HL-60 (cell line): ENCODE measurements at regions not wholly inside any gene's neighbourhood (a gene's known extent, or its start where the extent isn't known, plus 50 kb on each side); places are given as distances from the start of the nearest gene placed in this dataset.
"Not testable (repeated sequence)": the region's sequence is repeated elsewhere in the genome, so short reads cannot be mapped to it uniquely, and the experiment has no call there.

Source experiments
- DNase-seq, 2 experiments: peaks; one replicate each; pipeline ENCODE4 v3.0.0-alpha.2; 2010 to 2020; ENCODE audit warnings: low read depth in 1 of 2, low spot score in 1 of 2
- H3K27ac ChIP-seq: fragments of 250-450 bp; sonication (Bioruptor Pico); replicated peaks from 2 replicates; pipeline ENCODE4 v1.5.1; 2020; ENCODE audit warnings: mild to moderate bottlenecking, moderate library complexity
- H3K27me3 ChIP-seq: fragments of 250-450 bp; sonication (Bioruptor Pico); 2 replicates; pipeline ENCODE4 v1.5.1; 2021; ENCODE audit warnings: mild to moderate bottlenecking, moderate library complexity; ENCODE audit not compliant: insufficient read depth, poor library complexity, severe bottlenecking
- H3K4me3 ChIP-seq: replicated peaks from 2 replicates; pipeline ENCODE4 v1.5.1; 2011; ENCODE audit warnings: mild to moderate bottlenecking, control low read depth, low read length; ENCODE audit not compliant: insufficient read depth
- CTCF ChIP-seq: IDR thresholded peaks from one replicate; pipeline ENCODE4 v1.5.1; 2011; ENCODE audit warnings: low read length, control low read depth, inconsistent platforms; ENCODE audit not compliant: insufficient read depth
- GABPA ChIP-seq: IDR thresholded peaks from 2 replicates; pipeline ENCODE4 v1.6.1; 2012; ENCODE audit warnings: low read depth
- POLR2AphosphoS5 ChIP-seq: IDR thresholded peaks from 2 replicates; pipeline ENCODE4 v1.6.1; 2012; ENCODE audit warnings: low read depth
- REST ChIP-seq: IDR thresholded peaks from 2 replicates; pipeline ENCODE4 v1.6.1; 2012; ENCODE audit warnings: low read depth; ENCODE audit not compliant: insufficient replicate concordance
- SPI1 ChIP-seq: IDR thresholded peaks from 2 replicates; pipeline ENCODE4 v1.6.1; 2012; ENCODE audit warnings: low read depth, mild to moderate bottlenecking, borderline replicate concordance

- not testable (repeated sequence) for H3K27me3 ChIP-seq, DNase-seq, H3K4me3 ChIP-seq, H3K27ac ChIP-seq
Observed at GRCh38 chr9:84077816-84078215, 97.2 kb downstream of the RMI1 start.

GRCh38 chr9:84079994-84080393 lies 99.4 kb downstream of the RMI1 start:
- TF ChIP-seq CTCF (no peak), GABPA (no peak), POLR2AphosphoS5 (no peak), SPI1 (peak; percentile 81), REST (no peak)
- DNase-seq, result no peak
- Histone ChIP-seq H3K27ac (no peak overlapping the region), H3K4me3 (no peak overlapping the region), H3K27me3 (no peaks in the 10 kb centered on the region)

- Histone ChIP-seq H3K4me3 (no peak overlapping the region), H3K27me3 (peaks cover 5% of the 10 kb centered on the region), H3K27ac (no peak overlapping the region)
- no peak for DNase-seq
- TF ChIP-seq SPI1 (no peak), POLR2AphosphoS5 (no peak), CTCF (no peak), REST (no peak), GABPA (no peak)
Observed at GRCh38 chr9:84101964-84102632, 121.5 kb downstream of the RMI1 start.

- H3K27me3 ChIP-seq, result peaks cover 5% of the 10 kb centered on the region
- H3K27ac ChIP-seq, result no peak overlapping the region
- H3K4me3 ChIP-seq, result no peak overlapping the region
- TF ChIP-seq CTCF (no peak), POLR2AphosphoS5 (no peak), REST (no peak), SPI1 (no peak), GABPA (no peak)
- no peak for DNase-seq
Observed at GRCh38 chr9:84103651-84104377, 123.2 kb downstream of the RMI1 start.
